ENCODE measurements at regions not wholly inside any gene's neighbourhood (a gene's known extent, or its start where the extent isn't known, plus 50 kb on each side); places are given as distances from the start of the nearest gene placed in this dataset.

DNA sequence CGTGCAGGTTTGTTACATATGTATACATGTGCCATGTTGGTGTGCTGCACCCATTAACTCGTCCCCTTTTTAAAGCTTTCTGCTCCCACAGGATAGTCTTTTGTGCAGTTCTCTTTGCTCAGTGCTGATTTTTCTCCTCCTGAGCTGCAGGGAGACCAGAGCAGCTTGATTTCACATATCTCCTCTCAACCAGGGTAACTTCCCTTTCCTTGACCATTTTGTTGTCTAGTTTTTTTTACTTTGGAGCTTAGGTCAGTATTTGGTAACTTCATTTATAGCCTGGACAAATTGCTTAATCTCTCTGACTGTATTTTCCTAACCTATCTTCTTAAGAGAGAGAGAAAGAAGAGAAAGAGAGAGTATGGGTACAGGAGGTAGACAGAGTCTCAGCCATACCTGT is 137.1 kb upstream of the ZNF366 start:
- TF ChIP-seq, protein P1, sequence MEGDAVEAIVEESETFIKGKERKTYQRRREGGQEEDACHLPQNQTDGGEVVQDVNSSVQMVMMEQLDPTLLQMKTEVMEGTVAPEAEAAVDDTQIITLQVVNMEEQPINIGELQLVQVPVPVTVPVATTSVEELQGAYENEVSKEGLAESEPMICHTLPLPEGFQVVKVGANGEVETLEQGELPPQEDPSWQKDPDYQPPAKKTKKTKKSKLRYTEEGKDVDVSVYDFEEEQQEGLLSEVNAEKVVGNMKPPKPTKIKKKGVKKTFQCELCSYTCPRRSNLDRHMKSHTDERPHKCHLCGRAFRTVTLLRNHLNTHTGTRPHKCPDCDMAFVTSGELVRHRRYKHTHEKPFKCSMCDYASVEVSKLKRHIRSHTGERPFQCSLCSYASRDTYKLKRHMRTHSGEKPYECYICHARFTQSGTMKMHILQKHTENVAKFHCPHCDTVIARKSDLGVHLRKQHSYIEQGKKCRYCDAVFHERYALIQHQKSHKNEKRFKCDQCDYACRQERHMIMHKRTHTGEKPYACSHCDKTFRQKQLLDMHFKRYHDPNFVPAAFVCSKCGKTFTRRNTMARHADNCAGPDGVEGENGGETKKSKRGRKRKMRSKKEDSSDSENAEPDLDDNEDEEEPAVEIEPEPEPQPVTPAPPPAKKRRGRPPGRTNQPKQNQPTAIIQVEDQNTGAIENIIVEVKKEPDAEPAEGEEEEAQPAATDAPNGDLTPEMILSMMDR (IDR thresholded peaks at IDR 0.05), result no peak
- TF ChIP-seq POLR2A (IDR thresholded peaks at IDR 0.05), result no peak
